GM19438 (cell line): ENCODE measurements at regions not wholly inside any gene's neighbourhood (a gene's known extent, or its start where the extent isn't known, plus 50 kb on each side); places are given as distances from the start of the nearest gene placed in this dataset.

Source experiments
- ATAC-seq: cut with Tn5 transposase; IDR thresholded peaks from one replicate; pipeline ENCODE4 v1.9.1; 2021; ENCODE audit warnings: low read depth; ENCODE audit not compliant: unreplicated experiment

- ATAC-seq: no peak
These were observed 475.0 kb upstream of the SULF2 start for GRCh38 chr20:48260129-48260756.

- no peak for ATAC-seq
These were observed 474.2 kb upstream of the SULF2 start for GRCh38 chr20:48259456-48259855.

- ATAC-seq: no peak
These were observed 472.6 kb upstream of the SULF2 start for GRCh38 chr20:48257833-48258232.

- no peak for ATAC-seq
These were observed 462.7 kb upstream of the SULF2 start for GRCh38 chr20:48247961-48248360.

GRCh38 chr20:48246061-48246790 is 460.9 kb upstream of the SULF2 start:
- no peak for ATAC-seq

GRCh38 chr20:48242623-48243022 is 457.3 kb upstream of the SULF2 start:
- no peak for ATAC-seq

GRCh38 chr20:48241482-48241881 is 456.2 kb upstream of the SULF2 start:
- no peak for ATAC-seq

- no peak for ATAC-seq
These were observed 453.5 kb upstream of the SULF2 start for GRCh38 chr20:48238781-48239180.

GRCh38 chr20:48238326-48238725 is 453.0 kb upstream of the SULF2 start:
- ATAC-seq: no peak

GRCh38 chr20:48236000-48236970 is 451.0 kb upstream of the SULF2 start:
- no peak for ATAC-seq

GRCh38 chr20:48234951-48235350 is 449.7 kb upstream of the SULF2 start:
- ATAC-seq: no peak

- ATAC-seq: no peak
These were observed 446.1 kb upstream of the SULF2 start for GRCh38 chr20:48231253-48231930.

GRCh38 chr20:48230216-48230615 is 444.9 kb upstream of the SULF2 start:
- no peak for ATAC-seq

- ATAC-seq: no peak
These were observed 442.1 kb upstream of the SULF2 start for GRCh38 chr20:48227381-48227780.

GRCh38 chr20:48226642-48227041 is 441.4 kb upstream of the SULF2 start:
- ATAC-seq: no peak

- no peak for ATAC-seq
These were observed 439.3 kb upstream of the SULF2 start for GRCh38 chr20:48224533-48225050.

- no peak for ATAC-seq
These were observed 438.4 kb upstream of the SULF2 start for GRCh38 chr20:48223715-48224114.

GRCh38 chr20:48222595-48223180 is 437.4 kb upstream of the SULF2 start:
- no peak for ATAC-seq

- ATAC-seq: no peak
These were observed 434.9 kb upstream of the SULF2 start for GRCh38 chr20:48220033-48220633.

- ATAC-seq: no peak
These were observed 434.0 kb upstream of the SULF2 start for GRCh38 chr20:48219306-48219705.
